ENCODE measurements at regions not wholly inside any gene's neighbourhood (a gene's known extent, or its start where the extent isn't known, plus 50 kb on each side); places are given as distances from the start of the nearest gene placed in this dataset.

DNA sequence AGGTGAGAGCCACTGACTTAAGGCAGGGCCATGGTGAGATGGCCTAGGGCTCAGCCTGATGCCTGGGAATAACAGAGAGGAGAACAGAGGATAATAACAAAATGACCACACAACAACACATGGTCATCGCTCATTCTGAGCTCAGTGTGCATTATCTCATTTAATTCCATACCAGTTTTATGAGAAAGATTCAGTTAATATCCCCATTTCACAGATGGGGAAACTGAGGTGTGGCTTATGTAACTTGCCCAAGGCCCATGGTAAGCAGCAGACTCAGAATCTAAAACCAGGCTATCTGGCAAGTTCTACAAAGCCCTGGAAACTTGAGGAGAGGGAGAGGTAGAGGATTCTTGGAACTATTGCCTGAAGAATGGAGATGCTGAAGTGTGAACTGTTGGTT lies 200.9 kb upstream of the PMEPA1 start:
- TF ChIP-seq, protein P1, sequence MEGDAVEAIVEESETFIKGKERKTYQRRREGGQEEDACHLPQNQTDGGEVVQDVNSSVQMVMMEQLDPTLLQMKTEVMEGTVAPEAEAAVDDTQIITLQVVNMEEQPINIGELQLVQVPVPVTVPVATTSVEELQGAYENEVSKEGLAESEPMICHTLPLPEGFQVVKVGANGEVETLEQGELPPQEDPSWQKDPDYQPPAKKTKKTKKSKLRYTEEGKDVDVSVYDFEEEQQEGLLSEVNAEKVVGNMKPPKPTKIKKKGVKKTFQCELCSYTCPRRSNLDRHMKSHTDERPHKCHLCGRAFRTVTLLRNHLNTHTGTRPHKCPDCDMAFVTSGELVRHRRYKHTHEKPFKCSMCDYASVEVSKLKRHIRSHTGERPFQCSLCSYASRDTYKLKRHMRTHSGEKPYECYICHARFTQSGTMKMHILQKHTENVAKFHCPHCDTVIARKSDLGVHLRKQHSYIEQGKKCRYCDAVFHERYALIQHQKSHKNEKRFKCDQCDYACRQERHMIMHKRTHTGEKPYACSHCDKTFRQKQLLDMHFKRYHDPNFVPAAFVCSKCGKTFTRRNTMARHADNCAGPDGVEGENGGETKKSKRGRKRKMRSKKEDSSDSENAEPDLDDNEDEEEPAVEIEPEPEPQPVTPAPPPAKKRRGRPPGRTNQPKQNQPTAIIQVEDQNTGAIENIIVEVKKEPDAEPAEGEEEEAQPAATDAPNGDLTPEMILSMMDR (conservative IDR thresholded peaks at IDR 0.05; ENCODE audit: low read depth, low read length), result no peak
- no peak for TF ChIP-seq EZH2 (IDR thresholded peaks at IDR 0.05; ENCODE audit: borderline replicate concordance, low read depth, low read length, poor library complexity, severe bottlenecking)
